Memory B cell (primary cell): ENCODE measurements at regions not wholly inside any gene's neighbourhood (a gene's known extent, or its start where the extent isn't known, plus 50 kb on each side); places are given as distances from the start of the nearest gene placed in this dataset.
"Not testable (repeated sequence)": the region's sequence is repeated elsewhere in the genome, so short reads cannot be mapped to it uniquely, and the experiment has no call there.

Experiments used
- ATAC-seq: fragments of 150-1000 bp; cut with Tn5 transposase; 2 replicates; pipeline ENCODE4 v1.10.0; 2021; ENCODE audit warnings: low read depth, mild to moderate bottlenecking, moderate library complexity
- DNase-seq, 2 donors: peaks; one replicate each; pipeline ENCODE4 v3.0.0; 2022; ENCODE audit warnings: low spot score in 2 of 2
- H3K27ac Mint-ChIP-seq: one replicate; pipeline ENCODE4 v1.8.0; 2022; ENCODE audit warnings: mild to moderate bottlenecking, moderate library complexity, mixed read lengths
- H3K27me3 Mint-ChIP-seq: one replicate; pipeline ENCODE4 v1.8.0; 2022; ENCODE audit warnings: mixed read lengths
- H3K36me3 Mint-ChIP-seq: one replicate; pipeline ENCODE4 v1.8.0; 2022; ENCODE audit warnings: mild to moderate bottlenecking, mixed read lengths
- H3K4me1 Mint-ChIP-seq: one replicate; pipeline ENCODE4 v1.8.0; 2022; ENCODE audit warnings: mixed read lengths
- H3K4me3 Mint-ChIP-seq: one replicate; pipeline ENCODE4 v1.8.0; 2022; ENCODE audit warnings: mild to moderate bottlenecking, moderate library complexity, mixed read lengths
- H3K9me3 Mint-ChIP-seq: one replicate; pipeline ENCODE4 v1.8.0; 2022; ENCODE audit warnings: mixed read lengths

DNA sequence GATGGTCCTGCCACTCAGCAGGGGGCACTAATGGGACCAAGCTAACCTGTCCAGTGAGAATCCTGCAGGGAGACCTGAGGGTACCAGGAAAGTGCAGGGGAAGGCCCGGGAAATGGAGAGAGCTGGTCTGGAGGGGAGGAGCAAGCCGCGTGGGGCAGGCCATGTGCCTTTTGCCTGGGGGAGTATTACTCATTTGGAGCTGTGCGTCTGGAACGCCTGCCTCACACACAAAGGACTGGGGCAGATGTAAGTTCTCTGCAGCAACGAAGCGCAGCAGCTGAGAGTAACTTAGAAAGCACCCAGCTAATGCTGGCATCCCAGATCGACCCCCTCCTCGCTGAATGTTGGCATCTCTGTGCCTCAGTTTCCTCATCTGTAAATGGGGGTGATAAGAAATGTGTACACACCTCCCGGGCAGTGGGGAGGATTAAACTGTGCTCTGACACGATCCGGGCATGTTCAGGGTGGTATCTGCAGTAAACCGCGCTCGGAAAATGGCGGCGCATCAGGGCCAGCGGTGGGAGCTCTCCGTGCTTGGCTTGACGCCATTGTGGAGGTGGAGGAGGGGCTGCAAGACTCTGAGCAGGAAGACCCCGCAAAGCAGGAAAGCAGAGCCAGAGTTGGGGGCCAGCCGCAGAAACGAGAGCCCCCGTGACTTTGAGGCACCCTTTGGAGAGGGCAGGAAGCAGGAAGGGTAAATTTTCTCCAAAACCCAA lies 212.5 kb downstream of the NPHP4 start:
- ATAC-seq (no peak), DNase-seq (no peak)
- peaks cover 5% of the 10 kb centered on the region for H3K27me3 Mint-ChIP-seq
- no peaks in the 10 kb centered on the region for H3K36me3 Mint-ChIP-seq
- H3K4me3 Mint-ChIP-seq, result no peak overlapping the region
- peaks cover 5% of the 10 kb centered on the region for H3K9me3 Mint-ChIP-seq
- H3K27ac Mint-ChIP-seq, result no peak overlapping the region
- H3K4me1 Mint-ChIP-seq, result peaks cover 3% of the 10 kb centered on the region

DNA sequence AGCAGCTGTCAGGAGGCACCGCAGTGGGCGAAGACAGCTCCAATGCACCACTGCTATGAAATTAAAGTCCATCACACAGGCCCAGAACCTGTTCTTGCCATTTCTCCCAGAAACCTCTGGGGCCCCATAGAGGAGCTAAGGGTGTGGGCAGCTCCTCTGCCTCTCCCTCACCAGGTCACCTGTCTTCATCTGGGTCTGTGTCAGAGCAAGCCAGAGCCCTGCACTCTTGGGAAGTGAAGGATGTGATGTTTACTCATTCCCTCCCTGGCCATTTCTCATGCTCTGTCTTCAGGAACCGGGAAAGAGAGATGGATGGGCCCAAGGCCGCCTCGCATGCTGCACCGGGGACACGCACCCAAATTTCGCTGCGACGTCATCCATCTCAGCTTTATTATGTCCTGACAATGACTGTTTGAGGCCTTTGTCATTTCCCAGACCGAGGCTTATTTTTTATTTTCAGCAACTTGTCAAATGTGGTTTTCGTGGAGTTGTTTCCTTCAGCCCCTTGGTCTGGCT lies 216.1 kb downstream of the NPHP4 start:
- Mint-ChIP-seq H3K27me3 (peaks cover 3% of the 10 kb centered on the region), H3K9me3 (peaks cover 2% of the 10 kb centered on the region), H3K27ac (no peak overlapping the region), H3K36me3 (no peaks in the 10 kb centered on the region), H3K4me3 (no peak overlapping the region), H3K4me1 (peaks cover 3% of the 10 kb centered on the region)
- ATAC-seq (no peak), DNase-seq (no peak)

GRCh38 chr1:5774019-5774418 lies 218.2 kb downstream of the NPHP4 start:
- Mint-ChIP-seq H3K36me3 (no peaks in the 10 kb centered on the region), H3K27ac (no peak overlapping the region), H3K9me3 (peaks cover under 1% of the 10 kb centered on the region), H3K27me3 (peaks cover 3% of the 10 kb centered on the region), H3K4me3 (no peak overlapping the region), H3K4me1 (peaks cover 3% of the 10 kb centered on the region)
- ATAC-seq, result no peak
- no peak for DNase-seq

DNA sequence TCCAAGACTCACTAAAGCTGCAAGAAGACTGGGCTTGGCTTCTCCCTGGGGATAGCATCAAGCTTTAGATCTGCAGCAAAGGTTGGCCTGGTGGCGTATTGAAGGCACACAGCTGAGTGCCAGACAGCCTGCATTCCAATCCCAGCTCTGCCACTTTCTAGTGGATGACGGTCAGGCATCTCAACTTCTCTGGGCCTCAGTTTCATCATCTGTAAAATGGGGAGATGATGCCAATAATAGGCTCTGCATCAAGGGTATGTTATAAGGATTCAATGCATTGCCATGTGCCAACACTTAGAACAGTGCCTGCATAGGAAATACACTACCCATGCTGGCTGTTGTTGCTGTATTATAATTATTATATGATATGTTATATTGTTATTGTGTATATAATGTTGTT lies 220.4 kb downstream of the NPHP4 start:
- DNase-seq, result no peak
- no peaks in the 10 kb centered on the region for H3K9me3 Mint-ChIP-seq
- ATAC-seq, result no peak
- no peak overlapping the region for H3K4me3 Mint-ChIP-seq
- peaks cover 11% of the 10 kb centered on the region for H3K27me3 Mint-ChIP-seq
- H3K4me1 Mint-ChIP-seq, result peaks cover 3% of the 10 kb centered on the region
- H3K27ac Mint-ChIP-seq, result no peak overlapping the region
- no peaks in the 10 kb centered on the region for H3K36me3 Mint-ChIP-seq

GRCh38 chr1:5770981-5771765 lies 221.1 kb downstream of the NPHP4 start:
- Mint-ChIP-seq H3K4me3 (no peak overlapping the region), H3K36me3 (no peaks in the 10 kb centered on the region), H3K4me1 (peaks cover 3% of the 10 kb centered on the region), H3K27me3 (peaks cover 13% of the 10 kb centered on the region), H3K9me3 (no peaks in the 10 kb centered on the region), H3K27ac (no peak overlapping the region)
- DNase-seq (no peak), ATAC-seq (no peak)

- Mint-ChIP-seq H3K27me3 (peaks cover 10% of the 10 kb centered on the region), H3K4me3 (no peak overlapping the region), H3K9me3 (no peaks in the 10 kb centered on the region), H3K36me3 (no peaks in the 10 kb centered on the region), H3K4me1 (no peaks in the 10 kb centered on the region), H3K27ac (no peak overlapping the region)
- no peak for DNase-seq
- no peak for ATAC-seq
These were observed 222.5 kb downstream of the NPHP4 start for GRCh38 chr1:5769760-5770159.

- DNase-seq (no peak), ATAC-seq (no peak)
- H3K36me3 Mint-ChIP-seq, result no peaks in the 10 kb centered on the region
- H3K4me1 Mint-ChIP-seq, result no peaks in the 10 kb centered on the region
- no peak overlapping the region for H3K4me3 Mint-ChIP-seq
- H3K27me3 Mint-ChIP-seq, result peaks cover 12% of the 10 kb centered on the region
- H3K27ac Mint-ChIP-seq, result no peak overlapping the region
- H3K9me3 Mint-ChIP-seq, result no peaks in the 10 kb centered on the region
These were observed 223.1 kb downstream of the NPHP4 start for GRCh38 chr1:5769146-5769545.

- peaks cover 12% of the 10 kb centered on the region for H3K27me3 Mint-ChIP-seq
- DNase-seq (no peak), ATAC-seq (no peak)
- peaks cover 5% of the 10 kb centered on the region for H3K9me3 Mint-ChIP-seq
- no peaks in the 10 kb centered on the region for H3K4me1 Mint-ChIP-seq
- H3K4me3 Mint-ChIP-seq, result no peak overlapping the region
- peaks cover 4% of the 10 kb centered on the region for H3K36me3 Mint-ChIP-seq
- no peak overlapping the region for H3K27ac Mint-ChIP-seq
These were observed 224.2 kb downstream of the NPHP4 start for GRCh38 chr1:5768014-5768413.

- not testable (repeated sequence) for H3K27ac Mint-ChIP-seq, H3K36me3 Mint-ChIP-seq, H3K4me1 Mint-ChIP-seq, H3K9me3 Mint-ChIP-seq, H3K4me3 Mint-ChIP-seq, ATAC-seq, DNase-seq
- H3K27me3 Mint-ChIP-seq, result peaks cover 12% of the 10 kb centered on the region
These were observed 225.2 kb downstream of the NPHP4 start for GRCh38 chr1:5766996-5767395.

DNA sequence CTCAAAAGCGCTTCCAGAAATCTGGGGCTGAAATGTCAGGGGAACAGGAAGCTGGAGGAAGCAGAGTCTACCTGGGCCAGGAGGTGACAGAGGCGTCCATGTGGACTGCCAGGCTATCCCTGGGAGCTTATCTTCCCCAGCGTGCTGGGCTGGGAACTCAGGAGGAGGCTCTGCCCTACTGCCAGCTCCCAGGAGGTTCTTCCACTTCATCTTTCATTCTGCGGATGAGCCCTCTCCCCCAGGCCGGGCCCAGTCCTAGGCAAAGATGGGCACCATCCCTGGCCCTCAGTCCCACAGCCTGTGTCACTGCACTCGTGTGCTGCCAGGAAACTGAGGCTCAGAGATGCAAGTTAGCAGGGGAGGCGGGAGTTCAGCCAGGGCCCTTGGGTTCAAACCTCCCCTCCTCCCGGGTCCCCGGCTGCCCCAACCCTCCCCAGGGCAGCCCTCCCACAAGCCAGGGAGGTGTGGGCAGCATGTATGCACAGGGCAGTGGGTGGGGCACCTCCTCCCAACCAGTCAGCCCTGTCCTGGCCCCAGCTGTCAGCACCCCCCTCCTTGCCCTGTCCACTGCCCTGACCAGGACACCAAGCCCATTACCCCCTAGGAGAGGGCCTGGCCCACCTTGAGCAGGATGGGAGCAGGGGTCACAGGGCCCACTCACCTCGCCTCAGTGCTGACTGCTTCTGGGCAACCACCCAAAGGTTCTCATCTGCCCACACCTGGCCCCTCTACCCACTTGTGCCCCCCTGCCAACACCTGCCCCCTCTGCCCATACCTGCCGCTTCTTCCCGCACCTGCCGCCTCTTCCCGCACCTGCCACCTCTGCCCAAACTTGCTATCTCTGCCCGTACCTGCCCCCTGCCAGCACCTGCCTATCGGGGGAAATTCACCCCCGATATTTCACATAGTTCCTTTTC lies 226.0 kb downstream of the NPHP4 start:
- Mint-ChIP-seq H3K36me3 (peaks cover 4% of the 10 kb centered on the region), H3K4me1 (no peaks in the 10 kb centered on the region), H3K4me3 (no peak overlapping the region), H3K9me3 (peaks cover 5% of the 10 kb centered on the region), H3K27ac (no peak overlapping the region), H3K27me3 (peaks cover 12% of the 10 kb centered on the region)
- no peak for DNase-seq
- ATAC-seq, result no peak

- Mint-ChIP-seq H3K36me3 (peaks cover 4% of the 10 kb centered on the region), H3K4me3 (no peak overlapping the region), H3K9me3 (peaks cover 7% of the 10 kb centered on the region), H3K27me3 (peaks cover 12% of the 10 kb centered on the region), H3K4me1 (no peaks in the 10 kb centered on the region), H3K27ac (no peak overlapping the region)
- DNase-seq, result no peak
- ATAC-seq, result no peak
These were observed 226.7 kb downstream of the NPHP4 start for GRCh38 chr1:5765483-5765882.

- no peaks in the 10 kb centered on the region for H3K4me1 Mint-ChIP-seq
- H3K27me3 Mint-ChIP-seq, result peaks cover 12% of the 10 kb centered on the region
These were observed 227.3 kb downstream of the NPHP4 start for GRCh38 chr1:5764959-5765358.

DNA sequence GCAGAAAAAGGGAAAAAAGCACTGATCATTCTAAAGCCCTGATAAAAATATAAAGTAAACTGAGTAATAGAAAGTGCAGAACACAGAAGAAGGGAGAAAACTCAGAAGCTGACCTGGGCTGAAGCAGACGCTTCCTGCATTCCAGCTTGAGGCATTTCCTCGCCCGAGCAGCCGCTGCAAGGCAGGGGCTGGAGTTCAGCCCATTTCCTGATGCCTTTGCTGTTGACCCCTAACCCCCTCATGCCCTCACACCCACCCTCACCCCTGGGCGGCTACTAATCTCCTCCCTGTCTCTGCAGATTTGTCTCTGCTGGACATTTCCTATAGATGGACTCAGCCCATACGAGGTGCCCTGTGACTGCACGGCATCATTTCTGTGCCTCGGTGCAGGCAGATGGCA lies 227.8 kb downstream of the NPHP4 start:
- DNase-seq (no peak), ATAC-seq (no peak)
- peaks cover 12% of the 10 kb centered on the region for H3K27me3 Mint-ChIP-seq
- no peaks in the 10 kb centered on the region for H3K4me1 Mint-ChIP-seq
- no peak overlapping the region for H3K4me3 Mint-ChIP-seq
- H3K36me3 Mint-ChIP-seq, result peaks cover 4% of the 10 kb centered on the region
- H3K9me3 Mint-ChIP-seq, result peaks cover 9% of the 10 kb centered on the region
- no peak overlapping the region for H3K27ac Mint-ChIP-seq

More at GRCh38 chr1:5764959-5765358, 227.3 kb downstream of the NPHP4 start:
- H3K36me3 Mint-ChIP-seq, result peaks cover 4% of the 10 kb centered on the region
- H3K27ac Mint-ChIP-seq, result no peak overlapping the region
- no peak overlapping the region for H3K4me3 Mint-ChIP-seq
- DNase-seq, result no peak
- no peak for ATAC-seq
- peaks cover 9% of the 10 kb centered on the region for H3K9me3 Mint-ChIP-seq
